Iris pigment epithelial cell (primary cell): ENCODE measurements at regions not wholly inside any gene's neighbourhood (a gene's known extent, or its start where the extent isn't known, plus 50 kb on each side); places are given as distances from the start of the nearest gene placed in this dataset.

Source experiments
- DNase-seq: peaks from one replicate; pipeline ENCODE4 v3.0.0-alpha.2; 2011; ENCODE audit warnings: low read depth

- peak; percentile 9 for DNase-seq
These were observed 860.5 kb downstream of the DHX35 start for GRCh38 chr20:39822667-39823066.

DNA sequence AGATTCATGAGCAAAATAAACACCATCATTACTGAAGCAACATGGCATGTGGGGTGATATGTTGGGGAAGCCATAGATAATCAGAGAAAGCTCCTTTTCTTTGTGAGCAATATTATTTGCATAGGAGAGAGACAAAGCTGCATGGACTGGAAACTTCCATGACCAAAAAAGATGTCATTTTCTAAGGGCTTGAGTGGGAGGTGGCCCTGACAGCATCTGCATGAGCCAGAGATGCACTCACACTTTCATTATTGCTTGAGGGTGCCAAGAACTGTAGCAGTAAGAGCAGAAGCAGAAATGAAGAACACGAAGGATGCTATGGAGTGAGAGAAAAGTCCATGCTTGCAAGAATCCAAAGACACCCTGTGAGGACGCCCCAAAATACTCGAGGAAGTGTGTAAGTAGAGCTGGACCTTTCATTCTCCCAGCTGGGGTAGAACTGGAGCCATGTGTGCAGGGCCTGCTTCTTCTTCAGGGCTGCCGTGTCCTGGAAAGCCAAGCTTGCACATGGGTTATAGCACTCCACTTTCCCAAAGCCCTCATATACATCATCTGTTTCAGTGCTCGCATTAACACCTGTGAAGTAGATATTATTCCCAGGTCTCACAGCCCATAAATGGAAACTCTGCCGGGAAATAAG is 851.2 kb downstream of the DHX35 start:
- no peak for DNase-seq

GRCh38 chr20:39812116-39812515 is 850.0 kb downstream of the DHX35 start:
- DNase-seq, result no peak

DNA sequence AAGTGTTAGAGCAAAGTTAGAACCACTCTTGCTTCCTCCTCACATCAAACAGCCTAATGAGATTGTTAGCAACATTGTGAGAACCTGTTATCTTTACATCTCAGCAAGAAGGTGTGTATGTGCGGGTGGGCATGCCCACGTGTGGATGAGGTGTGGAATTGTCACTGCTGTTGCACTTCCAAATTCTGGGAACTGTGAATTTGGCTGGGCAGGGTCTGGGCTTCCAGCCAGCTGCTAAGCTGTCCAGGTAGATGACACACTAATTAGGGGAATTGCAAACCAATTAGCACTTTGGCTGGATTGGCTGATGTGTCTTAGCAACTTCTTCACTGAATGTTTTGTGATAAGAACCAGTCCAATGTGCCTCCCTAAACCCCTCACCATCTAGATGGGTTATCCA is 848.2 kb downstream of the DHX35 start:
- no peak for DNase-seq

DNA sequence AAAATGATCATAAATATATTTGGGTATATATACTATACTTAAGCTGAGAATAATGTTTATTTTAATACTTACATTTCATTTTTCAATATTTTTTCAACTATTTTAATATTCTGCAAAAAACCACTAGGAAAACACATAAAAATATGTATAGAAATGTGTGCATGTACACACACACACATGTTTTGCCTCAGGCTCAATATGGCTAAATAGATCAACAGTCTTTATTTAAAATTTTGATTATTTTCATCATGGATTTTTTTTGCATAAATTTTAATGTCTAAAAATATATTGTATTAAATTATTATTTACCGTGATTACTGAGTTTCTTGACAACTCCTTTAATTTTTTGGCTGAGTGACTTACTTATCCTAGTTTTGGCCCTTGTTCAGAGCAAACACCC is 846.5 kb downstream of the DHX35 start:
- DNase-seq, result no peak

DNA sequence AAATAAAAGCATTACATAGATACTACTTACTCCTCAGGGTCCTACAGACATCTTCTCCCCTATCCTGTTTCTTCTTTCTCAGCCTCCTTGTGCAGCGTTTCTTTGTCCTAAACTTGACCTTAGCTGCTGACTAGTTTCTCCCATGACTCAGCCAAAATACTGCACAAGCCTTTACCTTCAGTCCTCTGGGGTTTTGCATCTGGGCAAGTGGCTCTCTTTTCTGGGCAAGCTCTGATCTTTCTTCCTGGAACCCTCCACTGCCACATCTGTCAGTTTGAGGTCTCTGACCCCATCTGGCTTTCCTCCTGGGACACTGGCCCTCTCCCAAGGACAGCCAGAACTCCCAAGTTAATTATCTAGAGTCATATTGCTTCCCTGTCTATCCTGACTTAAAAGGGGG is 838.4 kb downstream of the DHX35 start:
- DNase-seq, result peak; percentile 34

DNA sequence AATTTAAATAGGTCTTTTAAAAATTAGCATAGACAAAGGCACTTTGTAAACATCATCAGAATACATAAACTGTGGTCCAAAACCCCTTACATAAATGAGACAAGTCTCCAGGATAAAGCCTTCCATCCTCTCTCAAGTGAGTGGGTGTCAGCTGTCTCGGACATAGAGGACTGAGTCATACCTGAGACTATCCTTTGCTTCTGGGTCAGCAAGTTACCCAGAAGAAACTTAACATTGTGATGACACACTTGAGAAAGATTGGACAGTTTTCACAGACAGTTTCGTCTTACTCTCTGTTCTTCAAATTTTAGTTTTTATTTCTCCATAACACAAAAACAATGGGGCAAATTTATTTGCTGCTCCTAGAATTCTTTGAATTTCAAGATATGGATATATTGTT is 838.0 kb downstream of the DHX35 start:
- DNase-seq, result peak; percentile 35

DNA sequence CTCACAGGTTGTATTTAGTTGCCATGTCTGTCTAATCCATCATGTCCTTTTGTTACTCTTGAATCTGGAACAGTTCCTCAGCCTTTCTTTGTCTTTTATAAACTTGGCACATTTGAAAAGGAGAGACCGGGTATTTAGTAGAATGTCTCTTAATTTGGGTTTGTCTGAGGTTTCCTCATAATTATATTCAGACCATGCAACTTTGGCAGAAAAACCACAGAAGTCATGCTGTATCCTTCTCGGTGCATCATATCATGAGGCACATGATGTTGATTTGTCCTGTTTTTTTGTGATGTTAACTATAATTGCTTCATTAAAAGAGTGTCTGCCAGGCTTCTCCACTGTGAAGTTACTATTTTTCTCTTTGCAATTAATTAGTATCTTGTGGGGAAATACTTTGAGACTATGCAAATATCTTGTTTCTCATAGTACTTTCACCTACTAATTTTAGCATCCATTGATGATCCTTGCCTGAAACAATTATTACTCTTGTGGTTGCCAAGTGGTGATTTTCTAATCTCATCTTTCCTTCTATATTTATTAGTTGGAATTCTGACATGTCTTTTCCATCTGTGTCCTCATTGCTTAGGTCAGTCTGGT is 837.3 kb downstream of the DHX35 start:
- DNase-seq, result no peak

DNA sequence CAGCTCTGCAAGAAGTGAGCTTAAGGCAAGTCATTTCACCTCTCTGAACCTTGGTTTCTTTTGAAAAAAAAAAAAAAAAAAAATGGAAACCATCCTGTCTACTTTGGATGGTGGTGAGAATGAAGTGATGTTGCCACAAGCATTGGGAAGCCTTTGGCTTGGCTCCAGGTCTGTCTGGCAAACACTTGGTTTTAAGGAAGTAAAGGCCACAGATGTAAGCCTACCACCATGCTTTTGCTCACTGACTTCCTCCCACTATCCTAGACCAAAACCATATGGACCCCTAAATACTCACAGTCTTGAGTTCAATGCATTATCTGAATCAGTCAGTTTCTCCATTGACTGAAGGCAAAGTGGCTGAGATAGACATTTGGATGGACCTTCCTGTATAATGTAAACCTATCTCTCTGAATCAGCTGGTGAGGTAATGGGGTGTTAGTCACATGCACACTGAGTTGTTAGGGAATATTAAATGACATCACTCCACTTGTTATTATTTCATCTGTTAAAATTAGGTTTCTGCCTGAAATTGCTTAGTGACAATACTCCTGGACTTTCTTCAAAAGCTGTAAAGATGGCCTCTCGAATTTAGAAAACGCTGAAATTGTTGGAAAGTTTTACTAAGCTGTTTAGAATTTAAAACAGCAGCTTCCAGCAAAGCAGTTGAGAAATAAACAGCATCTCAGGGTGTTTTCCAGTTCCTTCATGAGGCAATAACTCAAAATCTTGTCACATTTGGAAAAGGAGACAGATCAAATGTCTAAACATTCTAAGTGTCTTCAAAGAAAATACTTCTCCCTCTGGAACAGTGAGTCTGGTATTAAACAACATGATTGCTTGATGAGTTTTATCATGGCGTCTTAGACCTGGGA is 833.5 kb downstream of the DHX35 start:
- no peak for DNase-seq

DNA sequence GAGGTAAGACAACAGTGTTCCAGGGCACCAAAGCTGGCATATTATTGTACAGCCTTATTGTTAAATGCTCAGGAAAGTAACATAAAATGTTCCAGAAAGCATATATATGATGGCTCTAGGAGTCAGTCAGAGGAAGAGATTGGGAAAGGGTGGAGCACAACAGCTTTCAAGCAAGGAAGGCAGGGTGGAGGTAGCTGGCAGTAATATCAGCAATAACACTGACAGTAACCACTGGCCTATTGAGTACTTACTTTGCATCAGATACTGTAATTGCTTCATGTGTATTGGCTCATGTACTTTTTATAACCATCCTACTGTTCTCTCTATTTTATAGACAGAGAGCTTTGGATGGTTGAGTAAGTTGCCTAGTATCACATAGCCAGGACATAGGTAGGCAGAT is 830.2 kb downstream of the DHX35 start:
- no peak for DNase-seq

DNA sequence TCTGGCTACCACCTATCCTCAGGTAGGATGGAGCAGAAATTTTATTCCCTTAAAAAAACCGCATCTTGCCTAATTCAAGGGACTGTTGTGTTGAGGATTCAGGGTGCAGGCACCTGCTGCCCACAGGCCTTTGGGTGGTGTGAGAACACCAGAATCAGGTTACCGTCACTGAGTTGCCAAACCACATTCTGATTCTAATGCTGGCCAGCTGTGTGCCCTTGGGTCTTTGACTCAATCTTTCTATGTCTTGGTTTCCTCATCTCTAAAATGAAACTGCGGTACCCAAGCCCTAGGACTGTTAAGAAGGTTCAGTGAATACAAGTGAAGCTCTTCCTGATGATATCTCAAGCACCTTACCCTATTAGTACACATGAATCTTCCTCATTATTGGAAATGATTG is 827.3 kb downstream of the DHX35 start:
- DNase-seq, result no peak

DNA sequence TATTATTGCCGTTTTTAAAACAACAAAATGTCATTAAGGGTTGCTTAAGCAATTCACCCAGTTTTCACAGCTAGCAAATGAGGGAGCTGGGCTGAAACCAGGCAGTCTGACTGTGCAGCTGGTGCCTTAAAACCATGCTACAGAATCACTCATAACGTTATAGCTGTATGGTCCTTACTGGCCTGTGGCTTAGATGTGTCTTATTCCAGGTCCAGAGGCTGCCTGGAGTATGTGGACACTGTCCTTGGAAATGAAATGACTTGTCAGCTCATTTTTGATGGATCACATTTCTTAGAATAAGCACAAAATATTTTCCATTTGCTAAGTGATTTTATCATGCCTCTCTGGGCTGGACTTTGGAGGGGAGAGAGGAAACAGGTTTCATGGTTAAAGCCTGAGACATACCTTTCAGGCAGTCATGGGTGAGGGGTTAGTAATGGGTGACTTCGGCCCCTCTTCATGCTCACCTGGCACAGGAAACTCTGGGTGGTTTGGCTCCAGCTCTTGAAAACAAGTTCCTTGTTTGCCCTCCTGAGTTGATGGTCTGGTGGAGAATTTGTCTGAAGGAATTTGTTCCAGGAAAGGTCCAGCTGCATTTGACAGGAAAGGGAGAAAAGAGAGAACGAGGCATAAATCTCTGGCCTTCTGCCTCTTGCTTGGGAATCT is 823.2 kb downstream of the DHX35 start:
- DNase-seq, result no peak

- no peak for DNase-seq
These were observed 822.5 kb downstream of the DHX35 start for GRCh38 chr20:39784693-39785092.

GRCh38 chr20:39778847-39779604 is 816.9 kb downstream of the DHX35 start:
- DNase-seq, result no peak

- no peak for DNase-seq
These were observed 816.3 kb downstream of the DHX35 start for GRCh38 chr20:39778431-39778830.

- DNase-seq, result no peak
These were observed 815.5 kb downstream of the DHX35 start for GRCh38 chr20:39777610-39778009.

DNA sequence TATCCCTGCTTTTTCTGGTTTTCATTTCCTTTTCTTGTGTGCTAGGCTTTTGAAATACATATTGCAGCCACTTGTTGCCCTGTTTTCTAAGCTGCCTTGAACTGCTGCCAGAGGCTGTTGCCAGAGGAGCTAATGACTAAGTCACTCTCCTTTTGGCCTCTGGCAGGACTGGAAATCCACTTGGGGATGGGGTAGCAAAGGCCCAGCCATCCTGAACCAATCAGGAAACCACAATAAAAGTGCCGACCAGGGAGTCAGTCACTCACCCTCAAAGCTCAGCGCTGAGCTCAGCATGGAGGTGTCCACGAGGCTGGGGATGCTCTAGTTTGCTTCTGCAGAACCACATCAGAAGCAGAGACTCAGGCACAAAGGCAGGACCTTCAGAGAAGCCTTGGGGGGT is 813.0 kb downstream of the DHX35 start:
- peak; percentile 28 for DNase-seq

DNA sequence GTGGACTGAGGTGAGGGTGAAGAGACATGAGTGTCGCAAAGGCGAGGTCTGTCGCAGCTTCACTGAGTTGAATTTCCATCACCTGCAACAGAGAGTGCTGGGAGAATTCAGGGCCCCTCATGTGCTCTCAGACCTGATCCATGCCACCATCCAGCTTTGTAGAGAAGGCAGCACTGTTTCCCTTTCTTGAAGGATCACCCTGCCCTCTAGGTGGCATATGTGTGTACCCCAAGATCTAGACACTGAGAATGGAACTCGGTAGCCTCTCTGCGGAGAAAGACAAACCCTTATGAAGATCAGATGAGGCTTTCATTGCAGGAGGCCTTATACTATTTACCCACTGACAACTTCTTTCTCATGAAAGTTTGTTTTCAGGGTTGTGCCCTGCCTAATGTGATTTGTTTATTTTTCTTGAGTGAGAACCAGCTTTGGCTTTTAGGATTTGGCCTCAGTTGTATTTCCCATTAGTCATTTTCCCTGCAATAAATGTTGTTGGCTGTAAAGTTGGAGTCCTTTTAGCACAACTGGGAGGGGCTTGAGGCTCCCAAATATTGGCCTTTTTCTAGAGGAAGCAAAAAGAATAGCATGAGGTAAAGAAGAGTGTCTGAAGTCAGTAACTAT is 811.3 kb downstream of the DHX35 start:
- no peak for DNase-seq

GRCh38 chr20:39767352-39767751 is 805.2 kb downstream of the DHX35 start:
- no peak for DNase-seq

GRCh38 chr20:39766333-39766732 is 804.2 kb downstream of the DHX35 start:
- DNase-seq, result no peak

- DNase-seq, result no peak
These were observed 800.6 kb downstream of the DHX35 start for GRCh38 chr20:39762716-39763115.

DNA sequence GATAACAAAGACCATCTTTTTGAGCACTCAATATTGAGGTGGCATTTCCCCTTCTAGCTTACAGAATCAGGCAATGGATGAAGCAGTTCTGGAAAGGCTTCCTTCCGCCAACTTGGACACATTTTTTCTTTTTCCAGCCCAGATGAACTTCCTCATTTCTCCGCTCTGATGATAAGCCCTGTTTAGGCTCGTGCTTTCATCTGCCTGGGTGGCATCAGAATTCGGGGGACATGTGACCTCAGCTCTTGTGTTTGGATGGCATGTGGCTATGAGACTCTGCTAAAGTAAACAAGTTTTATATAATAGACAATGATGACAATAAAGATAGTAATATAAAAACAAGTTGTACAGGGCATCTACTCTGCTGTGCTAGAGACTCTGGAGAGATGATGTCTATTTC is 796.7 kb downstream of the DHX35 start:
- no peak for DNase-seq
